ENCODE measurements at regions not wholly inside any gene's neighbourhood (a gene's known extent, or its start where the extent isn't known, plus 50 kb on each side); places are given as distances from the start of the nearest gene placed in this dataset.

GRCh38 chr2:238763471-238763995 lies 84.4 kb upstream of the TWIST2 start:
- peaks cover 0 to 9% (median 3%) of the 10 kb centered on the region in 3 donors for H3K27me3 Mint-ChIP-seq (ENCODE audit: low read depth in 3 of 3)

GRCh38 chr2:238765590-238765989 lies 82.3 kb upstream of the TWIST2 start:
- no peak overlapping the region for H2AFZ ChIP-seq (ENCODE audit: insufficient read depth, low read depth, low read length, poor library complexity, severe bottlenecking)

More at GRCh38 chr2:238763471-238763995, 84.4 kb upstream of the TWIST2 start:
- no peak for TF ChIP-seq CTCF (IDR thresholded peaks at IDR 0.05)
- no peaks in the 10 kb centered on the region for H3K27me3 ChIP-seq (ENCODE audit: control insufficient read depth in 2 of 2, insufficient read depth in 2 of 2, low read length in 2 of 2)
- no peak overlapping the region for H3K4me2 ChIP-seq (replicated peaks; ENCODE audit: extremely low read depth, low read length, poor library complexity, severe bottlenecking)
- Mint-ChIP-seq H3K27ac (no peak overlapping the region), H3K9me3 (peaks cover 0 to 6% (median under 1%) of the 10 kb centered on the region in 7 donors), H3K4me1 (no peaks in the 10 kb centered on the region), H3K4me3 (no peak overlapping the region), H3K36me3 (no peaks in the 10 kb centered on the region)
- no peaks in the 10 kb centered on the region for H3K79me2 ChIP-seq (ENCODE audit: insufficient read depth, low read length)
- intact Hi-C loops (cut with micrococcal nuclease), result no loop called here
- no peaks in the 10 kb centered on the region for H3K9me3 ChIP-seq (replicated peaks in 1 of 2; ENCODE audit: control insufficient read depth in 1 of 2, insufficient read depth in 1 of 2, low read length in 2 of 2)
- no peak overlapping the region for H3K9ac ChIP-seq (ENCODE audit: insufficient read depth, low read length, poor library complexity, severe bottlenecking)
- no peaks in the 10 kb centered on the region for H4K20me1 ChIP-seq (ENCODE audit: insufficient read depth, low read length)
- no peak for DNase-seq
- no peaks in the 10 kb centered on the region for H3K36me3 ChIP-seq (replicated peaks in 1 of 2; ENCODE audit: control insufficient read depth in 1 of 2, insufficient read depth in 2 of 2, low read length in 2 of 2)
- WGBS (ENCODE audit: insufficient coverage), result no CpG with 5 or more reads among the region's 7 CpGs
- H3K4me1 ChIP-seq (ENCODE audit: control insufficient read depth in 1 of 2, insufficient read depth in 2 of 2, low read length in 2 of 2), result no peaks in the 10 kb centered on the region
- no peak overlapping the region for H3K4me3 ChIP-seq (replicated peaks in 1 of 3; ENCODE audit: low read depth in 2 of 3, low read length in 3 of 3)
- H3K27ac ChIP-seq (ENCODE audit: low read depth in 1 of 2, low read length in 2 of 2), result no peak overlapping the region
- no peak overlapping the region for H2AFZ ChIP-seq (ENCODE audit: insufficient read depth, low read depth, low read length, poor library complexity, severe bottlenecking)

More at GRCh38 chr2:238765590-238765989, 82.3 kb upstream of the TWIST2 start:
- Histone ChIP-seq H3K27me3 (ENCODE audit: control insufficient read depth in 2 of 2, insufficient read depth in 2 of 2, low read length in 2 of 2) (no peaks in the 10 kb centered on the region), H3K4me3 (replicated peaks in 1 of 3; ENCODE audit: low read depth in 2 of 3, low read length in 3 of 3) (no peak overlapping the region), H4K20me1 (ENCODE audit: insufficient read depth, low read length) (no peaks in the 10 kb centered on the region), H3K9me3 (replicated peaks in 1 of 2; ENCODE audit: control insufficient read depth in 1 of 2, insufficient read depth in 1 of 2, low read length in 2 of 2) (no peaks in the 10 kb centered on the region), H3K4me1 (ENCODE audit: control insufficient read depth in 1 of 2, insufficient read depth in 2 of 2, low read length in 2 of 2) (no peaks in the 10 kb centered on the region), H3K9ac (ENCODE audit: insufficient read depth, low read length, poor library complexity, severe bottlenecking) (no peak overlapping the region), H3K36me3 (replicated peaks in 1 of 2; ENCODE audit: control insufficient read depth in 1 of 2, insufficient read depth in 2 of 2, low read length in 2 of 2) (no peaks in the 10 kb centered on the region), H3K79me2 (ENCODE audit: insufficient read depth, low read length) (no peaks in the 10 kb centered on the region), H3K4me2 (replicated peaks; ENCODE audit: extremely low read depth, low read length, poor library complexity, severe bottlenecking) (no peak overlapping the region), H3K27ac (ENCODE audit: low read depth in 1 of 2, low read length in 2 of 2) (no peak overlapping the region)
- Mint-ChIP-seq H3K36me3 (no peaks in the 10 kb centered on the region), H3K4me1 (no peaks in the 10 kb centered on the region), H3K27me3 (ENCODE audit: low read depth in 3 of 3) (peaks cover 2 to 10% (median 3%) of the 10 kb centered on the region in 3 donors), H3K9me3 (peaks cover 0 to 6% (median 1%) of the 10 kb centered on the region in 7 donors), H3K27ac (no peak overlapping the region), H3K4me3 (no peak overlapping the region)
- TF ChIP-seq CTCF (IDR thresholded peaks at IDR 0.05), result no peak
- WGBS (ENCODE audit: insufficient coverage), result 71% methylated on average over 5 of the region's 8 CpGs
- DNase-seq, result no peak
- intact Hi-C loops (cut with micrococcal nuclease), result no loop called here

Measured in CD14-positive monocyte (primary cell).